ENCODE measurements at regions not wholly inside any gene's neighbourhood (a gene's known extent, or its start where the extent isn't known, plus 50 kb on each side); places are given as distances from the start of the nearest gene placed in this dataset.

DNA sequence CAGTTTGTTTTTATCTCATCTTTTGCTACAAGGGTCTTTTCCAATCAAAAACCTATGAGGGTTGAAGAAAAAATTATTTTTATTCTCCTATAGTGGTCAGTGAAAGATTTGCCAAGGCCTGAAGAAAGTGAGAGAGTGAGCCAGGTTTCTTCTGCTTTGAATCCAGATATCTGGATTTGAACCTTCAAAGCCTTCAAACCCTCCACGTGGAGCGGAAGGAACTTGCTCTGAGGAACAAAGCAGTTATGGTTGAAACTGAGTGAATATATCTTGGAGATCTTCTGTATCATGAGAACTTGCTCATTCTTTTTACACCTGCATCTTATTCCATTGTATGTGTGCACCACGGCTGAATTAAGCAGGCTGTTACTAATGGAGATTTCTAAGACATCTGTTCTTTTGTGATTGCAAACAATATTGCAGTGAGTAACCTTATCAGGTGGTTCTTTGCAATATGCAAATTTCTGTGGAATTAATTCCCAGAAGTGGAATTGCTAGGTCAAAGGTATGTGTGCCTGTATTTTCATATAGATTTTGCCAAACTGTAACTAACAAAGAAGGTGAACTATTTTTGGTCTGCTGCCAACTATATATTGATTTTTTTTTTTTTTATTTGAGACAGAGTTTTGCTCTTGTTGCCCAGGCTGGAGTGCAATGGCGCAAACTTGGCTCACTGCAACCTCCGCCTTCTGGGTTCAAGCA is 147.9 kb downstream of the B3GNT2 start:
- no peak overlapping the region for H3K4me3 Mint-ChIP-seq
- H3K27ac Mint-ChIP-seq: no peak overlapping the region
- H3K9me3 Mint-ChIP-seq: no peaks in the 10 kb centered on the region
- H3K27me3 Mint-ChIP-seq (ENCODE audit: low read depth): no peaks in the 10 kb centered on the region
- H3K4me1 Mint-ChIP-seq (ENCODE audit: low read depth): no peaks in the 10 kb centered on the region
- DNase-seq (ENCODE audit: low spot score): no peak
- no peaks in the 10 kb centered on the region for H3K36me3 Mint-ChIP-seq (ENCODE audit: low read depth)

DNA sequence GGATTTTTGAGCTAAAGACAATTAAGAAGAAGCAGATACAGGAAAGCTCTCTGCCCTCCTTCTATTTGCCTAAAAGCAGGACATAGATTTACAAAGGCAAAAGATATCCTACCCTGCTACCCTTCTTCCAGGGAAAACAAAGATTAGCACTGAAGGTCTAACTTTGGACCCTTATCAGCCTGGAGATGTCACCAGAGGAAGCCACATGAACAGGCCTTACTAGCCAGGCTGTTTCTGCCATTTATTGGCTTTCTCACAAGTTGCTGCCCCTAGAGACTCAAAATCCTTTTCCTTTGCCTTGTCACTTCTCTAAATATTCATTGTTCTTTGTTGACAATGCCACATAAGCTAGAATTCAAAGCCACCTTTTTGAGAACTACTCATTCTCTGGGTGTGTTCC is 147.3 kb downstream of the B3GNT2 start:
- Mint-ChIP-seq H3K27ac (no peak overlapping the region), H3K4me1 (ENCODE audit: low read depth) (no peaks in the 10 kb centered on the region), H3K27me3 (ENCODE audit: low read depth) (no peaks in the 10 kb centered on the region), H3K9me3 (no peaks in the 10 kb centered on the region), H3K4me3 (no peak overlapping the region), H3K36me3 (ENCODE audit: low read depth) (no peaks in the 10 kb centered on the region)
- DNase-seq (ENCODE audit: low spot score): no peak

DNA sequence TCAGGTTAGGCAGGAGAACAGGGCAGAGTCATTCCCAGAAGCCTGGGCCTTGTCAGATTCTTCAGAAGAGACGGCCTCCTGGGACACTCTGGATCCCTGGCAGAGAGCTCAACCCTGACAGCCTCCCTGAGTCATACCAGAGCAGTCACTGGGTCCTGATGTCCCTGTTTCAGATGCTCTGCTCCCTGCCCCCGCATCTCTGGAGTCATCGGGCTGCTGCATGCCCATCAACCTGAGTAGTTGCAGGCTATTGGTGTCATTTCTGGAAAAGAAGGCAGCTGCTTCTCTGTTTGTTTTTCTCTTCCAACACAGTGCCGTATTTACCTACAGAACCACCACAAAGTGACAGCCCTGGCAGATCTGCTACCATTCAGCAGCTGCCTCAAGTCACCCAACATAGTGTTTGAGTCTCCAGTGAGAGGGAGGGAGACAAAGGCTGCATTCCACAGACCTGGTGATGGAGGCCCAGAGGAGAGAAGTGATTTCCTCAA is 145.1 kb downstream of the B3GNT2 start:
- H3K4me3 Mint-ChIP-seq: no peak overlapping the region
- no peaks in the 10 kb centered on the region for H3K4me1 Mint-ChIP-seq (ENCODE audit: low read depth)
- DNase-seq (ENCODE audit: low spot score): no peak
- no peak overlapping the region for H3K27ac Mint-ChIP-seq
- no peaks in the 10 kb centered on the region for H3K27me3 Mint-ChIP-seq (ENCODE audit: low read depth)
- H3K9me3 Mint-ChIP-seq: no peaks in the 10 kb centered on the region
- H3K36me3 Mint-ChIP-seq (ENCODE audit: low read depth): no peaks in the 10 kb centered on the region

DNA sequence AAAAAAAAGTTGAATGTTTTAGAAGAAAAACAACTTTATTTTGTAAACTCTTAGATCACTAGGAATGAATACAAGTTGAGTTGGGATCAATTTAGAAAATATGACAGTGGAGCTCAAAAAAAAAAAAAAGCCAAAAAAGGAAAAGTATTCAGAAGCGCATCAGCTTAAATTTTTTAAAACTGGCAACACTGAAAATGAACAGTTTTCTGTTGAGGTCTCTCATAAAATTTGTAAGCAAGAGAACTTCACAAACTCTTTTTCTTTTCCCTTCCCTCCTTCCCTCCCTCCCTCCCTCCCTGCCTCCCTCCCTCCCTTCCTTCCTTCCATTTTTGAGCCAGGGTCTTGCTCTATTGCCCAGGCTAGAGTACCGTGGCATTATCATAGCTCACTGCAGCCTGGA is 143.9 kb downstream of the B3GNT2 start:
- Mint-ChIP-seq H3K36me3 (ENCODE audit: low read depth) (no peaks in the 10 kb centered on the region), H3K9me3 (no peaks in the 10 kb centered on the region), H3K27ac (no peak overlapping the region), H3K4me3 (no peak overlapping the region), H3K4me1 (ENCODE audit: low read depth) (no peaks in the 10 kb centered on the region), H3K27me3 (ENCODE audit: low read depth) (no peaks in the 10 kb centered on the region)
- no peak for DNase-seq (ENCODE audit: low spot score)

DNA sequence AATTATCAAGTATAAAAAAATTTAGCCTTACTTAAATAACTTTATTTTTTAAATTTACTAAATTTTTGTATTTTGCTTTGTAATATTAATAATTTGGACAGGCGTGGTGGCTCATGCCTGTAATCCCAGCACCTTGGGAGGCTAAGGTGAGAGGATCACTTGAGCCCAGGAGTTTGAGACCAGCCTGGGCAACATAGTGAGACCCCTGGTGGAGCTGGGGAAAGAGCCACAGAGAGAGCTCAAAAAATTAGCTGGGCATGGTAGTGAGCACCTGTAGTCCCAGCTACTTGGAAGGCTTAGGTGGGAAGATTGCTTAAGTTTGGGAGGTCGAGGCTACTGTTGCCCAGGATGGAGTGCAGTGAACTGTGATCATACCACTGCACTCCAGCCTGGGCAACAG is 143.5 kb downstream of the B3GNT2 start:
- H3K27me3 Mint-ChIP-seq (ENCODE audit: low read depth): no peaks in the 10 kb centered on the region
- no peak for DNase-seq (ENCODE audit: low spot score)
- no peak overlapping the region for H3K4me3 Mint-ChIP-seq
- H3K4me1 Mint-ChIP-seq (ENCODE audit: low read depth): no peaks in the 10 kb centered on the region
- no peaks in the 10 kb centered on the region for H3K9me3 Mint-ChIP-seq
- no peaks in the 10 kb centered on the region for H3K36me3 Mint-ChIP-seq (ENCODE audit: low read depth)
- no peak overlapping the region for H3K27ac Mint-ChIP-seq

DNA sequence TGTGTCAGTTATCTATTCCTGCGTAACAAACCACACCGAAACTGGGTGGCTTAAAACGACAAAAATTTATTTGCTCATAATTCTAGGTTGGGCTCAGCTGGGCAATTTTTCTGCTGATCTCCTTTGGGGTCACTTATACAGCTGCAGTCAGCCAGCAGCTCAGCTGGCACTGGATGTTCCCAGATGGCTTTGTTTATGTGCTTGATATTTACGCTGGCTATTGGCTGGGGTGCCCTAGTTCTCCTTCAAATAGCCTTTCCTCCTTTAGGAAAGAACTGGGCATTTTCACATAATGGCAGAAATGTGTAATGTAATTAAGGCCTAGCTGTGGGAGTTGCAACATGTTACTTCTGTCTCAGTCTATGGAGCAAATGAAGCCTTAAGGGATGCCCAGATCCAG is 142.2 kb downstream of the B3GNT2 start:
- DNase-seq (ENCODE audit: low spot score): no peak
- no peaks in the 10 kb centered on the region for H3K9me3 Mint-ChIP-seq
- H3K36me3 Mint-ChIP-seq (ENCODE audit: low read depth): no peaks in the 10 kb centered on the region
- H3K4me3 Mint-ChIP-seq: no peak overlapping the region
- H3K27me3 Mint-ChIP-seq (ENCODE audit: low read depth): no peaks in the 10 kb centered on the region
- H3K4me1 Mint-ChIP-seq (ENCODE audit: low read depth): no peaks in the 10 kb centered on the region
- no peak overlapping the region for H3K27ac Mint-ChIP-seq

DNA sequence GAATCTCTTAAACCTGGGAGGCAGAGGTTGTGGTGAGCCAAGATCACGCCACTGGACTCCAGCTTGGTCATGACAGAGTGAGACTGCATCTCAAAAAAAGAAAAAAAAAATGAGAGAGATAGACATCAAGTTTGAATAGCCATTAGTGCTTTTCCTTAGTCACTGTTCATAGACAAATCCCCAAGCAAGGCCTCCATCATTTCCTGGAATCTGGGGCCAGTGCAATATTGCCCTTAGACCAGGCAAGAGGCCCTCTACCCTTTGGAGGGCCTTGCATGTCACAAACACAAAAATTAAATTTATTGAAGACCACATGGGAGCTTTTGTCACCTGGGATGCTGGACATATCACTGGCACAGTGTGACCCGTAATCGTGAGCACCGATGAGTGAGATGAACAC is 141.5 kb downstream of the B3GNT2 start:
- no peak for DNase-seq (ENCODE audit: low spot score)
- H3K9me3 Mint-ChIP-seq: no peaks in the 10 kb centered on the region
- H3K27me3 Mint-ChIP-seq (ENCODE audit: low read depth): no peaks in the 10 kb centered on the region
- H3K27ac Mint-ChIP-seq: no peak overlapping the region
- no peaks in the 10 kb centered on the region for H3K4me1 Mint-ChIP-seq (ENCODE audit: low read depth)
- no peak overlapping the region for H3K4me3 Mint-ChIP-seq
- no peaks in the 10 kb centered on the region for H3K36me3 Mint-ChIP-seq (ENCODE audit: low read depth)

DNA sequence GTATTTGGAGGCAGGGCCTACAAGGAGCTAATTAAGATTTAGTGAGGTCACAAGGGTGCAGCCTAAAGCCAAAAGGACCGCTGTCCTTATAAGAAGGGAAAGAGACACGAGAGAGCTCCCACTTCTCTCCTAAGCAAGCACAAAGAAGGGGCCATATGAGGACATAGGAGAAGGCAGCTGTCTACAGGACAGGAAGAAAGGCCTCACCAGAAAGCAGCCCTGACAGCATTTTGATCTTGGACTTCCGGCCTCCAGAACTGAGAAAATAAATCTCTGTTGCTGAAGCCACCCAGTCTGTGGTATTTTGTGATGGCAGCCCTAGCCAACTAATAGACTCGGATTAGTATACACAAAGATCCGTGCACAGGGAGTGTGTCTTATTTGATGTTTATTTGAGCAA is 139.7 kb downstream of the B3GNT2 start:
- no peak overlapping the region for H3K4me3 Mint-ChIP-seq
- H3K36me3 Mint-ChIP-seq (ENCODE audit: low read depth): no peaks in the 10 kb centered on the region
- H3K4me1 Mint-ChIP-seq (ENCODE audit: low read depth): no peaks in the 10 kb centered on the region
- H3K27ac Mint-ChIP-seq: no peak overlapping the region
- H3K27me3 Mint-ChIP-seq (ENCODE audit: low read depth): no peaks in the 10 kb centered on the region
- peaks cover 2% of the 10 kb centered on the region for H3K9me3 Mint-ChIP-seq
- no peak for DNase-seq (ENCODE audit: low spot score)

DNA sequence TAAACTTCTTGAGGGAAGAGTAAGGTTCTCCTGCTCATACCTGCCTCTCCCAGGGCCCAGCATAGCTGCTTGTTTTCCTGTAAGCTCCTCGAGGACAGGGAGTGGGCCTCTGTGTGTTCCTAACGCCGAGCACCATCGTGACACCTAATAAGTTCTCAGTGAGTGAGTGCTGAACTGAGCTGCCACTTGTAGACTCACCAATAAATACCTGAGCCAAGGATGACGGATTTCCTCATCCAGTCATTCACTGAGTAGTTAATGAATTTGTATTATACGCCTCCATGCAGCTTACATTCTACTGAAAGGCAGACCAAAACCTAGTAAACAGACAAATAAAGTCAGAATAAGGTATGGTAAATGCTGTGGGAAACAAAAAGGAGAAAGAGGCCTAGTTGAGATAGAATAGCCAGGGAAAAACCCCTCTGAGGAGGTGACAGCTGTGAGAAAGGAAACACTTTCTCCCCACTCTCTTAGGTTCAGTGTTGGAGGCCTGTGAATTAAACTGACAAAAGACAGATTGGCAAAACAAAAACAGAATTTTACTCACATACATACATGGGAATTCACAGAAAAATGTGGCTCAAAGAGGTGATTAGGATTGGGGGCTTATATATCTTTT is 138.6 kb downstream of the B3GNT2 start:
- Mint-ChIP-seq H3K27ac (no peak overlapping the region), H3K36me3 (ENCODE audit: low read depth) (no peaks in the 10 kb centered on the region), H3K4me1 (ENCODE audit: low read depth) (no peaks in the 10 kb centered on the region), H3K27me3 (ENCODE audit: low read depth) (no peaks in the 10 kb centered on the region), H3K9me3 (peaks cover 8% of the 10 kb centered on the region), H3K4me3 (no peak overlapping the region)
- DNase-seq (ENCODE audit: low spot score): no peak

DNA sequence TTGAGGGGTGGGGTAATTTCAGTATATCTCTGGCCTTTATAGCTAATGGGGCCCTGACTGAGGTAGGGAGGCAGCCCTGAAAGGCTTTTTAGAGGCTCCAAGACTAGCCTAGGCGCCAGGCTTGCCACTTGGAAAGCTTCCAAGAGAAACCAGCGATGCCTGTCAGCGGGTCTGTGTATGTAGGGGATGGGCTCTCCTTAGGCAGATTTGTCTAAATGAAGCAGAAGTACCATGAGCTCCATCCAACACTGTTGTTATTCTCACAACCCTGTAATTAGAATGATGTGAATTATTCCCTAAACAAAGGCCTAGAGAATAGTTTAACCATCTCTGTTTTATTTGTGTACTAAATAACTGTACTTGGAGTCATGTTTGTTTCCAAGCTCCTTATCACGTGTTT is 138.1 kb downstream of the B3GNT2 start:
- Mint-ChIP-seq H3K27ac (no peak overlapping the region), H3K9me3 (peaks cover 8% of the 10 kb centered on the region), H3K36me3 (ENCODE audit: low read depth) (no peaks in the 10 kb centered on the region), H3K27me3 (ENCODE audit: low read depth) (no peaks in the 10 kb centered on the region), H3K4me1 (ENCODE audit: low read depth) (no peaks in the 10 kb centered on the region), H3K4me3 (no peak overlapping the region)
- no peak for DNase-seq (ENCODE audit: low spot score)

DNA sequence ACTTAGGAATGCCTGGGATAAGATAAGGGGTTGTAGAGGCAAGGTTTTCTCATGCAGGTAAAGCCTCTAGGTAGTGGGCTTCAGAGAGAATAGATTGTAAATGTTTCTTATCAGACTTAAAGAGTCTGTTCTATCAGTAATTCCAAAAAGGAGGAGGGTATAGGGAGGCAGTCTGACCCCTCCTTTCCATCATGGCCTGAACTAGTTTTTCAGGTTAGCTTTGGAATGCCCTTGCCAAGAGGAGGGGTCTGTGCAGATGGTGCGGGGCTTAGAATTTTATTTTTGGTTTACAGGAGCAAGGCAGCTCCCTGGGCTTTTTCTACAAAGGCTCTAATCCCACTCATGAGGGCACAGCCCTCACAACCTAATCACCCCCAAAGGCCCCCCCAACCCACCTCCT is 135.0 kb downstream of the B3GNT2 start:
- Mint-ChIP-seq H3K9me3 (peaks cover 11% of the 10 kb centered on the region), H3K36me3 (ENCODE audit: low read depth) (no peaks in the 10 kb centered on the region), H3K27ac (no peak overlapping the region), H3K27me3 (ENCODE audit: low read depth) (peaks cover 2% of the 10 kb centered on the region), H3K4me3 (no peak overlapping the region), H3K4me1 (ENCODE audit: low read depth) (no peaks in the 10 kb centered on the region)
- DNase-seq (ENCODE audit: low spot score): no peak

DNA sequence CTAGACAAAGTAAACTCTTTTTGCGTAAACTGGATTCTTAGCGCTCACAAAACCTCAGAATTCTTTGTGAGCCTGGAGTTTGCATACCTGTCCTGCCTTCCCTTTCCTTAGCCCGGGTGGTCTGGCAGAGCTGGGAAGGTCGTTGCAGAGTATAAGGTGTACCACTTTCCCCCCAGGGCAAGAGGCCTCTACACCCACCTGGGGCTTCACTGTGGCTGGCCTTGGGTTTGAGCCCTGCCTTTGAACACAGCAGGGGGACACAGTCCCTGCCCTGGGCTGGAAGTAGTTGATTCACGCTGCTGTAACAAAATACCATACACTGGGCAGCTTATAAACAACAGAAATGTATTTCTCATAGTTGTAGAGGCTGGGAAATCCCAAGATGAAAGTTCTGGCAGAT is 133.9 kb downstream of the B3GNT2 start:
- DNase-seq (ENCODE audit: low spot score): no peak
- H3K27me3 Mint-ChIP-seq (ENCODE audit: low read depth): peaks cover 2% of the 10 kb centered on the region
- no peaks in the 10 kb centered on the region for H3K4me1 Mint-ChIP-seq (ENCODE audit: low read depth)
- no peak overlapping the region for H3K4me3 Mint-ChIP-seq
- H3K36me3 Mint-ChIP-seq (ENCODE audit: low read depth): no peaks in the 10 kb centered on the region
- no peak overlapping the region for H3K27ac Mint-ChIP-seq
- peaks cover 17% of the 10 kb centered on the region for H3K9me3 Mint-ChIP-seq

DNA sequence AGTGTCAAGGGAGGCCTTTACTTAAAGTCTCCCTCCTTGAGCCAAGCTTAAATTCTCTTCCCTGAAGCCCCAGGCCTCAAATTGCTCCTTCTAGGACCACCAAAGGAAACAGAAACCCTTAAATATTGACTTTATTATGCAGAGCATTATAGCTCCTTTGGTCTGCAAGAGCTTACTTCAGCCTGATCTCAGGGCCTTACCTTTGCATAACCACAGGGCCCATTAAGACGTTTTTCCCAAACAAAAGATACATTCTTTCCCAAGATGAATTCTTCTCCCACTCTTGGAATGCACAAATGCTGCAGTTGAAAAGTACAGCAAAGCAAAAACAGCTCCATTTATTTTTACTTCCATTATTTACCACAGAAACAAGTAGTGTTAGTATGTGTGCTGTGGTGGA is 130.8 kb downstream of the B3GNT2 start:
- H3K4me3 Mint-ChIP-seq: no peak overlapping the region
- H3K9me3 Mint-ChIP-seq: peaks cover 21% of the 10 kb centered on the region
- H3K27ac Mint-ChIP-seq: no peak overlapping the region
- H3K36me3 Mint-ChIP-seq (ENCODE audit: low read depth): no peaks in the 10 kb centered on the region
- H3K4me1 Mint-ChIP-seq (ENCODE audit: low read depth): no peaks in the 10 kb centered on the region
- peaks cover 2% of the 10 kb centered on the region for H3K27me3 Mint-ChIP-seq (ENCODE audit: low read depth)
- DNase-seq (ENCODE audit: low spot score): no peak

DNA sequence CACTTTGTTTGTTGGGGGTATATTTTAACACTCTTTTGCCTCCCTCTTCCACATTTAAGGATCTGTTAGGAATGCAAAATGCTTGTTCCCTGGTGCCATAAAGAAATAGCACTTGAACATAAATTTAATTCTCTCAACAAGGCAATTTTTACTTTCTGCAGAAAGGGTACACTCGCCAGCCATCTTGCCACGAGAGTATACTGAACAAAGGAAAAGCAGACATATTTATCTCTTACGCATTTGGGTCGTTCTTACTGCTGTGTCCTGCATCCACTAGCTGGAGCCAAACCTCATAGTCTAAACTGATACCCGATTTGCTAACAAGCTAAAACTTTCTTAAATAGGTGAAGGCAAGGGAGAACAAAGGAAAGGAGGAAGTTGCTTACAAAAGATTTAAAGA is 129.5 kb downstream of the B3GNT2 start:
- H3K4me1 Mint-ChIP-seq (ENCODE audit: low read depth): peaks cover 3% of the 10 kb centered on the region
- no peaks in the 10 kb centered on the region for H3K36me3 Mint-ChIP-seq (ENCODE audit: low read depth)
- H3K27ac Mint-ChIP-seq: no peak overlapping the region
- DNase-seq (ENCODE audit: low spot score): no peak
- H3K27me3 Mint-ChIP-seq (ENCODE audit: low read depth): peaks cover 2% of the 10 kb centered on the region
- peaks cover 16% of the 10 kb centered on the region for H3K9me3 Mint-ChIP-seq
- no peak overlapping the region for H3K4me3 Mint-ChIP-seq

All from T-helper 2 cell treated with Interferon-gamma antibody and Interleukin-4, amounts not matched to agents 5 μg/mL and 100 μg/mL, for 36 hours (primary cell).